Smooth muscle cell (in vitro differentiated cells): ENCODE measurements at regions not wholly inside any gene's neighbourhood (a gene's known extent, or its start where the extent isn't known, plus 50 kb on each side); places are given as distances from the start of the nearest gene placed in this dataset.

Experiments used
- DNase-seq: peaks from one replicate; lab custom pipeline; 2025; ENCODE audit not compliant: unreplicated experiment; lab: John Stamatoyannopoulos, UW
- H2AFZ ChIP-seq: fragments of 200-600 bp; sonication (generic); 2 replicates; pipeline ENCODE4 v1.6.0; 2016; ENCODE audit warnings: antibody characterized with exemption, low read depth, mild to moderate bottlenecking
- H3F3A ChIP-seq: fragments of 200-600 bp; sonication (generic); 2 replicates; pipeline ENCODE4 v1.6.0; 2017; ENCODE audit warnings: antibody characterized with exemption, low read depth
- H3K27ac ChIP-seq: fragments of 200-600 bp; sonication (generic); 2 replicates; pipeline ENCODE4 v1.5.1; 2016; ENCODE audit warnings: low read depth, mild to moderate bottlenecking
- H3K27me3 ChIP-seq: fragments of 200-600 bp; sonication (generic); 2 replicates; pipeline ENCODE4 v1.6.1; 2016; ENCODE audit warnings: low read depth, mild to moderate bottlenecking
- H3K36me3 ChIP-seq: fragments of 200-600 bp; sonication (generic); 2 replicates; pipeline ENCODE4 v1.5.1; 2016; ENCODE audit warnings: low read depth
- H3K4me1 ChIP-seq: fragments of 200-600 bp; sonication (generic); 2 replicates; pipeline ENCODE4 v1.5.1; 2016; ENCODE audit warnings: low read depth
- H3K4me2 ChIP-seq: fragments of 200-600 bp; sonication (generic); 2 replicates; pipeline ENCODE4 v1.6.0; 2016; ENCODE audit warnings: mild to moderate bottlenecking
- H3K4me3 ChIP-seq: fragments of 200-600 bp; sonication (generic); 2 replicates; pipeline ENCODE4 v1.5.1; 2016; ENCODE audit warnings: mild to moderate bottlenecking
- H3K79me2 ChIP-seq: fragments of 200-600 bp; sonication (generic); 2 replicates; pipeline ENCODE4 v1.6.0; 2016; ENCODE audit warnings: low read depth, mild to moderate bottlenecking
- H3K9ac ChIP-seq: fragments of 200-600 bp; sonication (generic); 2 replicates; pipeline ENCODE4 v1.6.0; 2016; ENCODE audit warnings: low read depth
- H3K9me3 ChIP-seq: fragments of 200-600 bp; sonication (generic); replicated peaks from 2 replicates; pipeline ENCODE4 v1.5.1; 2016; ENCODE audit warnings: low read depth
- H4K20me1 ChIP-seq: fragments of 200-600 bp; sonication (generic); 2 replicates; pipeline ENCODE4 v1.6.0; 2016; ENCODE audit warnings: low read depth
- CTCF ChIP-seq: fragments of 200-600 bp; sonication (generic); IDR thresholded peaks from 2 replicates; pipeline ENCODE4 v1.5.1; 2017; ENCODE audit warnings: borderline replicate concordance, mild to moderate bottlenecking, antibody characterized with exemption; ENCODE audit not compliant: insufficient read depth, poor library complexity, severe bottlenecking
- WGBS: methylation state at CpG from one replicate; pipeline ENCODE4 v1.1.7; 2016; ENCODE audit warnings: low lambda C conversion rate; 5-methylcytosine and 5-hydroxymethylcytosine counted together

GRCh38 chr9:80131627-80132026, 559.9 kb downstream of the TLE4 start:
- H3K4me2 ChIP-seq = no peak overlapping the region
- H3K27ac ChIP-seq = no peak overlapping the region
- peaks cover 18% of the 10 kb centered on the region for H3K27me3 ChIP-seq
- H2AFZ ChIP-seq = no peak overlapping the region
- no peak overlapping the region for H3K9ac ChIP-seq
- H3K79me2 ChIP-seq = no peaks in the 10 kb centered on the region
- no peaks in the 10 kb centered on the region for H3K36me3 ChIP-seq
- DNase-seq = no peak
- no peaks in the 10 kb centered on the region for H3K4me1 ChIP-seq
- TF ChIP-seq CTCF = no peak
- no peaks in the 10 kb centered on the region for H3K9me3 ChIP-seq
- H3F3A ChIP-seq = no peaks in the 10 kb centered on the region
- no peaks in the 10 kb centered on the region for H4K20me1 ChIP-seq
- WGBS = 94% methylated on average over 2 of the region's 2 CpGs
- H3K4me3 ChIP-seq = no peak overlapping the region

GRCh38 chr9:80127920-80128319, 556.2 kb downstream of the TLE4 start:
- Histone ChIP-seq H3F3A (no peaks in the 10 kb centered on the region), H3K27ac (no peak overlapping the region), H3K9me3 (no peaks in the 10 kb centered on the region), H3K79me2 (no peaks in the 10 kb centered on the region), H3K9ac (no peak overlapping the region), H3K27me3 (peaks cover 5% of the 10 kb centered on the region), H4K20me1 (no peaks in the 10 kb centered on the region), H3K36me3 (no peaks in the 10 kb centered on the region), H3K4me1 (no peaks in the 10 kb centered on the region), H2AFZ (no peak overlapping the region), H3K4me3 (no peak overlapping the region), H3K4me2 (no peak overlapping the region)
- no peak for DNase-seq
- no peak for TF ChIP-seq CTCF
- WGBS = 92% methylated on average over 6 of the region's 6 CpGs

- H3K4me2 ChIP-seq = no peak overlapping the region
- no peak overlapping the region for H2AFZ ChIP-seq
- no peaks in the 10 kb centered on the region for H3K4me1 ChIP-seq
- no peak overlapping the region for H3K4me3 ChIP-seq
- no peaks in the 10 kb centered on the region for H4K20me1 ChIP-seq
- H3K9me3 ChIP-seq = no peaks in the 10 kb centered on the region
- H3K9ac ChIP-seq = no peak overlapping the region
- TF ChIP-seq CTCF = no peak
- H3K36me3 ChIP-seq = no peaks in the 10 kb centered on the region
- no peaks in the 10 kb centered on the region for H3F3A ChIP-seq
- no peak overlapping the region for H3K27ac ChIP-seq
- WGBS = 90% methylated on average over 3 of the region's 3 CpGs
- no peak for DNase-seq
- no peaks in the 10 kb centered on the region for H3K79me2 ChIP-seq
- peaks cover 5% of the 10 kb centered on the region for H3K27me3 ChIP-seq
Measured at GRCh38 chr9:80125731-80126264, 554.0 kb downstream of the TLE4 start.

DNA sequence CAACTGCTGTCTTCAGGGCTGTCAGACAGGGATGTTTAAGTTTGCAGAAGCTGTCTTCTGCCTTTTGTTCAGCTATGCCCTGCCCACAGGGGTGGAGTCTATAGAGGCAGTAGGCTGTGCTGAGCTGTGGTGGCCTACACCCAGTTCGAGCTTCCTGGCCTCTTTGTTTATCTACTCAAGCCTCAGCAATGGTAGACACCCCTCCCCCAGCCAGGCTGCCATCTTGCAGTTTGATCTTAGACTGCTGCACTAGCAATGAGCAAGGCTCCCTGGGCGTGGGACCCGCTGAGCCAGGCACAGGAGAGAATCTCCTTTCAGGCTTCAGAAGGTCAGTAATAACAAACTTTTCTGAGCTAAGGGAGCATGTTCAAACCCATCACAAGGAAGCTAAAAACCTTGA, 545.3 kb downstream of the TLE4 start:
- DNase-seq = no peak
- Histone ChIP-seq H3F3A (no peaks in the 10 kb centered on the region), H3K4me2 (no peak overlapping the region), H3K27ac (no peak overlapping the region), H3K4me3 (no peak overlapping the region), H3K9ac (no peak overlapping the region), H3K4me1 (no peaks in the 10 kb centered on the region), H3K27me3 (no peaks in the 10 kb centered on the region), H3K36me3 (no peaks in the 10 kb centered on the region), H4K20me1 (no peaks in the 10 kb centered on the region), H2AFZ (no peak overlapping the region), H3K79me2 (no peaks in the 10 kb centered on the region), H3K9me3 (no peaks in the 10 kb centered on the region)
- no peak for TF ChIP-seq CTCF
- WGBS = 84% methylated on average over 3 of the region's 3 CpGs
